ENCODE measurements at regions not wholly inside any gene's neighbourhood (a gene's known extent, or its start where the extent isn't known, plus 50 kb on each side); places are given as distances from the start of the nearest gene placed in this dataset.
A peak's percentile ranks its signal among the peaks of the same experiment; 100 is the strongest.

DNA sequence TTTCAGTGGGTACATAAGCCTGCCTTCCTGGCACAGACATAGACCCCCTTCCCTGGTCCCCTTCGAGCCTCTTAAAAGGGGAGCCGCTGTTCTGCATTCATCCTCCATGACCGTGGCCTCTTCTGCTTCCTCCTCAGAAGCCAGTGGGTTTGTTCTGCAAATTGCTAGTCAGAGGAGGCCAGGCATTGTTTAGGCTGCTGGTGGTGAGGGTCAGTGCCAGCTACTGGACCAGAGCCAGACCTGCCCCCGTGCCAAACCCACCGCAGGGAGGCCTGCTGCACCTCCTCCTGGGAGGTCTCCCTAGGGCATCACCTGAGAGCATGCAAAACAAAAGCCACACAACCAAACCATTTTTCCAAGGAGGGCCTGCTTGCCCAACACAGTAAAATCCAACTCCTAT lies 178.4 kb downstream of the MIS18A start:
- no peak for DNase-seq (ENCODE audit: low read depth)
- H3K4me3 ChIP-seq (ENCODE audit: low read depth, low read length), result no peak overlapping the region
- TF ChIP-seq, protein P1, sequence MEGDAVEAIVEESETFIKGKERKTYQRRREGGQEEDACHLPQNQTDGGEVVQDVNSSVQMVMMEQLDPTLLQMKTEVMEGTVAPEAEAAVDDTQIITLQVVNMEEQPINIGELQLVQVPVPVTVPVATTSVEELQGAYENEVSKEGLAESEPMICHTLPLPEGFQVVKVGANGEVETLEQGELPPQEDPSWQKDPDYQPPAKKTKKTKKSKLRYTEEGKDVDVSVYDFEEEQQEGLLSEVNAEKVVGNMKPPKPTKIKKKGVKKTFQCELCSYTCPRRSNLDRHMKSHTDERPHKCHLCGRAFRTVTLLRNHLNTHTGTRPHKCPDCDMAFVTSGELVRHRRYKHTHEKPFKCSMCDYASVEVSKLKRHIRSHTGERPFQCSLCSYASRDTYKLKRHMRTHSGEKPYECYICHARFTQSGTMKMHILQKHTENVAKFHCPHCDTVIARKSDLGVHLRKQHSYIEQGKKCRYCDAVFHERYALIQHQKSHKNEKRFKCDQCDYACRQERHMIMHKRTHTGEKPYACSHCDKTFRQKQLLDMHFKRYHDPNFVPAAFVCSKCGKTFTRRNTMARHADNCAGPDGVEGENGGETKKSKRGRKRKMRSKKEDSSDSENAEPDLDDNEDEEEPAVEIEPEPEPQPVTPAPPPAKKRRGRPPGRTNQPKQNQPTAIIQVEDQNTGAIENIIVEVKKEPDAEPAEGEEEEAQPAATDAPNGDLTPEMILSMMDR (conservative IDR thresholded peaks at IDR 0.05; ENCODE audit: low read depth, low read length), result no peak

DNA sequence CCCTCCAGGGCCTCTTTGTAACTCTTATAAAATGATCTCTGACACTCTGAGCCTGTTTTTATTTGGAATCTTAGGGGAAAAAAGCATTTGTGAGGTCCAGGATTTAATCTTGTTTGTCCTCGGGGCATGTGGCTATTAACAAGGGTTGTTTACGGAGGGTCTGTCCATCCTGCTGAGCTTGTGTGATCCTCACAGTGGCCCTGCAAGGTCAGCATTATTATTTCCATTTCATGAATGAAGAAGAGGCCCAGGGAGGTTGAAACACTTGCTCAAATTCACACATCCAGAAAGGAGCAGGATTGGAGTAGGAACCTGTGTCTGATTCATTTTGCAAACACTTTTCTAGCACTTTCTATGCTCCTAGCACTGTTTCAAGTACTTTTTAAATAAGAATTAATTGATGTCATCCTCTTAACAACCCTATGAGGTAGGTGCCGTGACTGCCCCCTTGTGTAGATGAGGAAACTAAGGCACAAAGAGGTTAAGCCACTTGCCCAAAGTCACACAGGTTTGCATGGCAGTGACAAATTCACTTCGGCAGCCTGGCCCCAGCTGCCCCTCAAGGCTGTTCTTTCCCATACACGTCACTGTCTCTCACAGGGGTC lies 178.9 kb downstream of the MIS18A start:
- TF ChIP-seq, protein P1 (conservative IDR thresholded peaks at IDR 0.05; ENCODE audit: low read depth, low read length), result no peak
- H3K4me3 ChIP-seq (ENCODE audit: low read depth, low read length), result no peak overlapping the region
- DNase-seq (ENCODE audit: low read depth), result no peak

DNA sequence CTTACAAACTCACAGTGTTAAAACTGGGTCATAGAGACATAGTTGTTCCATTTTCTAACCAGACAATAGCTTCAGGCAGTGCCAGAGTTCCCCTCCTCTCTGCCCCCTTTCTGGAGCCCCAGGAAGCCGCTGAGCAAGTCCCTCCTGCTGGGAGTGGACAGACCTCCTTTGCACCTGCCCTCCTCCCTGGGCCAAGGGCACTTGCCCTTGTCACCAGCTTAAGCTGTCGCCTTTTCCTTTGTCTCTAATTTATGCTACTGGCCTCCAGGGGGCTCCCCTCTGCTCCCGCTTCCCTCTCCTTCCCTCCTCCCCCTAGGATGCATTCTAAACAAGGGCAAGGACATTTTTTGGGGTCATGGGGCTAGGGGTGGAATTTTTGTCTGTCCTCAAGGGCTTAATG lies 182.4 kb downstream of the MIS18A start:
- no peak overlapping the region for H3K4me3 ChIP-seq (ENCODE audit: low read depth, low read length)
- DNase-seq (ENCODE audit: low read depth), result no peak
- TF ChIP-seq, protein P1 (conservative IDR thresholded peaks at IDR 0.05; ENCODE audit: low read depth, low read length), result peak; percentile 28

DNA sequence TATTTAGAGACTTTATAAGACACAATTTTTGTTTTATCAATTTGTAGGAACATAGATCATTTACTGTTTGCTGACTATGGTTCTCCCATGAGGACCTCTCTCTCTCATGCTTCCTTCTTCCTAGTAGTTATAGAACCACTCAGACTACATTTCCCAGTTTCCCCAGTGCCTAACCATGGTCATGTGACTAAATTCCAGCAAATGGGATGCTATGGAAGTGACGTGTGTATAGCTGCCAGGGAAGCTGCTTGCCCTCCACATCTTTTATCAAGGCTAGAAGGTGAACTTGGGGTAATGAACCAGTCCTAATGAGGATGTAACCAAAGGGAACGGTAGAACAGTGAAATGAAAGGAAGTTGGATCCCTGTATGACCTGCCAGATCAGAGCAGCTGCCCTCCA lies 184.0 kb downstream of the MIS18A start:
- no peak overlapping the region for H3K4me3 ChIP-seq (ENCODE audit: low read depth, low read length)
- TF ChIP-seq, protein P1 (conservative IDR thresholded peaks at IDR 0.05; ENCODE audit: low read depth, low read length), result no peak
- no peak for DNase-seq (ENCODE audit: low read depth)

DNA sequence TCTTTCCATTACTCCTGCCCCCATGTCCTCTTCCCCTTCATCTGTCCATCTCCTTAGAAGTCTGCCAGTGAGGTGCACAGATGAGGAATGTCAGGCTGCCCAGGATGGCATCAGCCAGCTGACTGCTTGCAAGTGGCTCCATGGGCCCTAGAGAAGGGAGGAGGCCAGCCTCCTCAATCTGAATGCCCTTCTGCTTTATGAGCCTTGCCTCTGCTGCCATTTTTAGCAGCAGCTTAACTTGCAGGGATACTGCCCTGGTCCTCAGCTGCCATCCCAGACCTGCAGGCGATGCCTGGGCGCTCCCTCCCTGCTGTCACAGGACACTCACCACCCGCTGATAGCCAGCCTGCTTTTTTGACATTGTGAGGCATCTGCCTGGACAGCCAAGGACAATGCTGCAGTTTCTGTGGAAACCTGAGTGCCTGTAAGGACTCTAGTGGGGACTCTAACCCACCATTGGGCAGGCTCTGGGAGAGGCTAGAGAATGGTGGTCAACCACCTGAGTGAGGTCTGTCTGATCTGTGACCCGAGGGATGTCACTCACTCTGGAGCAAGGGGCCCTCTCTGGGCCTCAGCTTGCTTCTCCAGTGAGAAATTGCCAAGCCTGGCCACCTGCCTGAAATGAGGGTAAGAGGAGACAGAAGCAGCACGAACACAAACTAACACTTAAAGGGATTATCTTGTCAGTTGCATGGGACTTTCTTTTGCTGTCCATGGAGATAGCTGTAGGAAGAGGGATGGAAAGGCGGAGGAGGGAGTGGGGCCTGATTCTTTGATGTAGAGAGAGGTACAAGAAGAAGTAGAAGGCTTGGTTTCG lies 185.0 kb downstream of the MIS18A start:
- no peak for DNase-seq (ENCODE audit: low read depth)
- H3K4me3 ChIP-seq (ENCODE audit: low read depth, low read length), result no peak overlapping the region
- TF ChIP-seq, protein P1 (conservative IDR thresholded peaks at IDR 0.05; ENCODE audit: low read depth, low read length), result no peak

DNA sequence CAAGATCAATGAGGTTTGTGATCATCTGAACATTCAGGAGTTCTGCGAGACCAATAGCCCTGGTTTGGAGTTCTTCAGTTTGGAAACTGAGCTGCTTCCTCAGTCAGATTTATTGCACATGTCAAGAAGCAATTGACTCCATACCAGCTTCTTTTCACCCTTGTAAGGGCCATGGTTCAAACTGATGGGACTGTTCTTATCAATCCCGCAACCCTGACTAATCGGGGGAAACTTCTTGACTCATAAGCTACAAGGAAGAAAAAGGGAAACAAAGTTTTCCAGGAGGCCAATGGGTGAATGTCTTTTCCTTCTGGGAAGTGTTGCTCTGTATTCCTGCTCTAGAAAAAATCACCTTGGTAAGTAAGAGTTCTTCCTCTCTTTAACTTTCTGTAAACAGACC lies 187.9 kb downstream of the MIS18A start:
- TF ChIP-seq, protein P1 (conservative IDR thresholded peaks at IDR 0.05; ENCODE audit: low read depth, low read length), result no peak
- no peak for DNase-seq (ENCODE audit: low read depth)
- H3K4me3 ChIP-seq (ENCODE audit: low read depth, low read length), result no peak overlapping the region

DNA sequence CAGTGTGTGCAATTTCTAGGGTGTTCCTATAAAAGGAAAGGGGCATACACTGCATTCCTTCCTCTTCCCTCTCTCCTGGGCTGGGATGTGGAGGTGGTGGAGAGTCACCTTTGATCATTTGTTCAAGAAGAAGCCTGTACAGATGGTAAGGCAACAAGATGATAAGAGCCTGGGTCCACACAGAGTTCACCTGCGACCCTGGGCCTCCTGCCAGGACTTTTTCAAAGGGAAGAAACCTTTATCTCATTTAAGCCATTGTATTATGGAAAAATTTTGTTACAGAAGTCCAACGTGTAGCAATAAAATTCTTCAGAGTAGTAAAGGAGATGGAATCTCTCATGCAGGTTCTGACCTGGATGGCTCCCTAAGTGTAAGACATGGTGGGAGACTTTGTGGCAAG lies 189.1 kb downstream of the MIS18A start:
- DNase-seq (ENCODE audit: low read depth), result no peak
- TF ChIP-seq, protein P1 (conservative IDR thresholded peaks at IDR 0.05; ENCODE audit: low read depth, low read length), result no peak
- no peak overlapping the region for H3K4me3 ChIP-seq (ENCODE audit: low read depth, low read length)
